Mucosa of descending colon (tissue), 3 donors: ENCODE measurements at regions not wholly inside any gene's neighbourhood (a gene's known extent, or its start where the extent isn't known, plus 50 kb on each side); places are given as distances from the start of the nearest gene placed in this dataset.

Experiments used
- ATAC-seq: fragments of 200-7000 bp; cut with Tn5 transposase; one replicate; pipeline ENCODE4 v1.9.1; 2020; ENCODE audit warnings: mild to moderate bottlenecking, moderate library complexity
- DNase-seq, 3 donors: peaks; one replicate each; pipeline ENCODE4 v3.0.0-alpha.2; 2020
- H3K36me3 ChIP-seq: fragments of 200-600 bp; one replicate; pipeline ENCODE4 v1.8.0; 2021; ENCODE audit warnings: low read depth, mild to moderate bottlenecking
- H3K4me1 ChIP-seq: fragments of 200-600 bp; one replicate; pipeline ENCODE4 v1.8.0; 2021; ENCODE audit warnings: low read depth, mild to moderate bottlenecking
- H3K4me3 ChIP-seq: fragments of 200-600 bp; one replicate; pipeline ENCODE4 v1.8.0; 2021; ENCODE audit warnings: mild to moderate bottlenecking
- H3K9me3 ChIP-seq: fragments of 200-600 bp; one replicate; pipeline ENCODE4 v1.8.0; 2021; ENCODE audit warnings: mild to moderate bottlenecking
- intact Hi-C, 2 donors: fragments of 100-400 bp; cut with DNase I in 1 of 2; cut with micrococcal nuclease in 1 of 2; formaldehyde crosslinking; loops; one replicate each; pipeline versions ENCODE4 v1.11.0 to v1.11.1; 2022; cut with DNase I, micrococcal nuclease
- TF ChIP-seq, protein P1 (sequence below): fragments of 200-600 bp; IDR thresholded peaks from one replicate; pipeline ENCODE4 v1.8.0; 2022; ENCODE audit warnings: antibody characterized with exemption, mild to moderate bottlenecking
- donor health status: DM: no; HTN: no; CAD: no; lungs with moderate emphysema.
- donor health status: DM: no; HTN: no; CAD: no.
- donor health status: DM: no; HTN: yes; CAD: no.

DNA sequence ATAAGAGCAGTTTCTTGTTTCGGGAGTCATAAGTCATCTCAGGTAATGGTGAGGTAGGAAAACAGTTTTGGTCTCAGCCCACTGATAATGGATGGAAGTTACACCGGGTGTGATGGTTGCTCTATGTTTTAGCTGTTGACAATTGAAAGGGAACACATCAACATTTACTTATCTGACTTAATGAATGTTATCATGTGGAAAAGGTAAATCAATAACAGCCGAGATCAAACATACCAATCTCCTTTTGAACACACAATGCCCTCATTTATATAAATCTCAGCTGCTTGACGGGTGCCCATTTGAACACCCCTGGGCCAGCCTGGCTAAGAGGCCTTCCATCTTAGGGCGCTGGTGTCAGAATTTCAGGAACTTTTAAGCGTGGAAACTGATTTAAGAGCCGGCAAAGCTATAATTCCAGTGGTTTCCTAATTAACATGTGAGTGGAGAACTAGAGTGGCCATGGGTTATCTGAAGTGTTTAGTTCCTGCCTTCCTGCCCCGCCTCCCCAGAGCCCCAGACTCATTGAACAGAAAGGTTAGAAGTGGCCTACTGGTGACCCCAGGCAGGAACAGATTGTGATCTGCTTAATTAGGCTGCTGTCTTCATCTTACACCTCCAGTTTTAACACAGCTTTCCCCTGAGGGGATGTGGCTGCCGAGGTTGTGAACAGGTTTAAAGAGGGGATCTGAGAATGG lies 572.7 kb downstream of the FGF9 start:
- no peaks in the 10 kb centered on the region for H3K9me3 ChIP-seq
- no peaks in the 10 kb centered on the region for H3K4me1 ChIP-seq
- no peak for ATAC-seq
- intact Hi-C loops: no loop called here
- H3K36me3 ChIP-seq: no peaks in the 10 kb centered on the region
- TF ChIP-seq, protein P1, sequence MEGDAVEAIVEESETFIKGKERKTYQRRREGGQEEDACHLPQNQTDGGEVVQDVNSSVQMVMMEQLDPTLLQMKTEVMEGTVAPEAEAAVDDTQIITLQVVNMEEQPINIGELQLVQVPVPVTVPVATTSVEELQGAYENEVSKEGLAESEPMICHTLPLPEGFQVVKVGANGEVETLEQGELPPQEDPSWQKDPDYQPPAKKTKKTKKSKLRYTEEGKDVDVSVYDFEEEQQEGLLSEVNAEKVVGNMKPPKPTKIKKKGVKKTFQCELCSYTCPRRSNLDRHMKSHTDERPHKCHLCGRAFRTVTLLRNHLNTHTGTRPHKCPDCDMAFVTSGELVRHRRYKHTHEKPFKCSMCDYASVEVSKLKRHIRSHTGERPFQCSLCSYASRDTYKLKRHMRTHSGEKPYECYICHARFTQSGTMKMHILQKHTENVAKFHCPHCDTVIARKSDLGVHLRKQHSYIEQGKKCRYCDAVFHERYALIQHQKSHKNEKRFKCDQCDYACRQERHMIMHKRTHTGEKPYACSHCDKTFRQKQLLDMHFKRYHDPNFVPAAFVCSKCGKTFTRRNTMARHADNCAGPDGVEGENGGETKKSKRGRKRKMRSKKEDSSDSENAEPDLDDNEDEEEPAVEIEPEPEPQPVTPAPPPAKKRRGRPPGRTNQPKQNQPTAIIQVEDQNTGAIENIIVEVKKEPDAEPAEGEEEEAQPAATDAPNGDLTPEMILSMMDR: no peak
- DNase-seq: no peak
- H3K4me3 ChIP-seq: no peak overlapping the region

DNA sequence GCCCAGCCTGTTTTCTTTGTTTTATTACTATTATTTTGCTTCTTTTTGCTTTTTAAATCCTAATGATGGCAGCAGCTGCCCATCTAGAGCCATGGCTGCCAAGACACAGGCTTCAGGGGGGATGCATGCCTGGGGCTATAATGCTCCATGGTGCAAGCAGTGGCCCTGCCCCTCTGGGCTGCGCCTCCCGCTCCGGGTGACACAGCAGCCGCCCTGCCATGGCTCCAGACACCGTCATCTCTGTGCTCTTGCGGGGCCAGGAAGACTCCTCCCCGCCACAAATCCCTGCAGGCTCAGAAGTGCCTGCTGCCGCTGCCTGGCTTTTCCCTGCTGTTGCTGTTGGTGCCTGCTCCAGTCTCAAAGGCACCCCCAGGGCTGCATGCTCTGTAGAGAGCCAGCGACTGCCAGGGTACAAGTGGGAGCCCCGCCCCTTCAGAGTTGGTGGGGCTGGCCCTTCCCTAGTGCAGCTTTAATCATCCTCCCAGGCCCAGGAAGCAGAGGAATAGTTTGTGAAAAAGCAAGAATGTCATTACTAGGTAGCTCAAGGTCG lies 581.5 kb downstream of the FGF9 start:
- H3K4me3 ChIP-seq: no peak overlapping the region
- TF ChIP-seq, protein P1: no peak
- no peaks in the 10 kb centered on the region for H3K4me1 ChIP-seq
- ATAC-seq (no peak), DNase-seq (no peak)
- H3K36me3 ChIP-seq: no peaks in the 10 kb centered on the region
- H3K9me3 ChIP-seq: no peaks in the 10 kb centered on the region
- intact Hi-C loops: no loop called here

DNA sequence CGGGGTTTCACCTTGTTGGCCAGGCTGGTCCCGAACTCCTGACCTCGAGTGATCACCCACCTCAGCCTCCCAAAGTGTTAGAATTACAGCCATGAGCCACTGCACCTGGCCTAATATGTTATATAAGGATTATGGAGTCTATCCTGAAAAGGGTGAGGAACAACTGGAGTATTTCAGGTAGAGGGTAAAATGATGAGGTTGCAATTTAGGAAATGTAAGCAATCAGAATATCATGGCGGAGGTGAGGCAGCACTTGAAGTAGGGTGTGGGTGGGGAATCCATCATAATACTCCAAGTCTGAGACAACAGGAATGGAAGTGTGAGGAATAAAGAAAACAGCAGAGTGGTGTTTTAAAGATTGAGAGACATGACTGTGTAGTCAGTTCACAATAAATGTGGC lies 582.2 kb downstream of the FGF9 start:
- TF ChIP-seq, protein P1: no peak
- DNase-seq: no peak
- no peaks in the 10 kb centered on the region for H3K9me3 ChIP-seq
- no peaks in the 10 kb centered on the region for H3K36me3 ChIP-seq
- H3K4me3 ChIP-seq: no peak overlapping the region
- no peak for ATAC-seq
- no peaks in the 10 kb centered on the region for H3K4me1 ChIP-seq
- intact Hi-C loops: no loop called here

DNA sequence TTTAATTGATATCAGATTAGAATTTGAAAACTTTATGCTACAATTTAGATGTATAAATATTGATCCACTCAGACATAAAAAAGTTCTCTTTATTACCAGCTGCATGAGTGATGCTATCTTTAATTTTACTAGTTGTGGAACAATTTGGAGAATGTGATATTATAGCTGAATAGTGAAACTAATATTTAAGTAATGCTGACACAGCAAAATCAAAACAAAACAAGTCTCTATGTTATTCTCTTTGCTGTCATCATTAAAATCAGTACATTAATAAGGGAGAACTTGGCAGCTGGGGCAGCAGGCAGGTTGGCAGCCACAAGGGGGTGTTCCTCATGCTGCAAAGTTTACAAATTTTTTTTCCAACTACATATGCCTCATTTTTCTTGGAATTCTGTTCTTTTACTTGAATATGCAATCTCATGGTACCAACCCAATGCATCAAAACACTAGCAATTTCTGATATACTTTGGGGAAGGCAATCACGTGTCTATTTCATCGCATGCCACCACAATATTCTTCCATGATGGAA lies 585.3 kb downstream of the FGF9 start:
- intact Hi-C loops: no loop called here
- no peak for ATAC-seq

DNA sequence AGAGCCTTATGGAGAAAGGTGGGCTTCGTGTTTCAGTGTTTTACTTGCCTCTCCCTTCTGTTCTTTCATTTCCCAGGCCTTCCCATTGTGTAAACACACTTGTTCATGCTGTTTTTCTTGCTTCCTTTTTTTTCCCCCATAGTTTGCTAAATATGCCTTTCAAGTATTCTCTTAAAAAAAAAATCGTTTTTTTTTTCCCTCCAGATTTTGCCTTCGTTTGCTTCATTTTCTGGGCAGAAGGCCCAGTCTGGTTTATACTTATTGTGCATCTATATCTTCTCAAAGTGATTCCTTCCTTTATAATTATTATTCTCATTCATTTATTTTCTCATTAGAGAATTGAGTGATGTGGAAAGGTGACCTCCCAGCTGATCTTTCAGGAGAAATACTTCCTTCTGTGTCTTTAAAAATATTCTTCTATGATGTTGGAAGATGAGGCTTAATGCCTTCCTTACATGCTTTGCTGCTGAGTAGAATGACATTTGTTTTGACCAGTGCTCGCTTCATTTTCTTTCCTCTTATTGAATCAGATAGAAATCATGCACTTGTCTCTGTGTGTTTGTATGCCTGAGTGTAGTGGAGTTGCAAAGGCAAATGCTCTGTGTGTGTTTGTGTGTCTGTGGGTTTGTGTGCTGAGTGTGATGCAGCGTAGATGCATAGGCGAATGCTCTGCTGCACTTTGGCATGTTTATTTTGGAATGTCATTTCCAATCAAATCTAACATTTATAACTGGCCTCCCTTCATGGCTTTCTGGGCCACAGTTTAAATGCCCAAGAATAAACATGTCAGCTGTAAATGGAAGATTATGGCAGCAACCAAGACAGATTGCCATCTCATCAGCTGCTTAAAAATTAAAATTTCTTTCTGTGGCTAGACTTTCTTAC lies 591.4 kb downstream of the FGF9 start:
- DNase-seq (no peak), ATAC-seq (no peak)
- intact Hi-C loops: no loop called here

More for the DNA sequence above, 585.3 kb downstream of the FGF9 start:
- TF ChIP-seq, protein P1: no peak
- H3K36me3 ChIP-seq: no peaks in the 10 kb centered on the region
- H3K4me1 ChIP-seq: no peaks in the 10 kb centered on the region
- H3K9me3 ChIP-seq: no peaks in the 10 kb centered on the region
- DNase-seq: no peak
- H3K4me3 ChIP-seq: no peak overlapping the region

More for the DNA sequence above, 591.4 kb downstream of the FGF9 start:
- Histone ChIP-seq H3K4me1 (no peaks in the 10 kb centered on the region), H3K9me3 (no peaks in the 10 kb centered on the region), H3K4me3 (no peak overlapping the region), H3K36me3 (no peaks in the 10 kb centered on the region)
- TF ChIP-seq, protein P1: no peak
